Nucleus accumbens (tissue), 56 donors: ENCODE measurements at regions not wholly inside any gene's neighbourhood (a gene's known extent, or its start where the extent isn't known, plus 50 kb on each side); places are given as distances from the start of the nearest gene placed in this dataset.

Experiments
- DNase-seq, 56 donors: peaks; one replicate each; lab custom pipeline; 2025; lab: John Stamatoyannopoulos, UW

- DNase-seq: no peak
These were observed 209.4 kb downstream of the DTWD2 start for GRCh38 chr5:118778941-118779340.

- no peak for DNase-seq
These were observed 211.1 kb downstream of the DTWD2 start for GRCh38 chr5:118777189-118777736.

- DNase-seq: no peak
These were observed 211.6 kb downstream of the DTWD2 start for GRCh38 chr5:118776755-118777154.

- DNase-seq: no peak
These were observed 212.4 kb downstream of the DTWD2 start for GRCh38 chr5:118775790-118776499.

- DNase-seq: no peak
These were observed 219.7 kb downstream of the DTWD2 start for GRCh38 chr5:118768607-118769175.

GRCh38 chr5:118762291-118762690 lies 226.1 kb downstream of the DTWD2 start:
- DNase-seq: no peak

GRCh38 chr5:118761814-118762213 lies 226.5 kb downstream of the DTWD2 start:
- no peak for DNase-seq

GRCh38 chr5:118752969-118753368 lies 235.4 kb downstream of the DTWD2 start:
- DNase-seq: no peak

- no peak for DNase-seq
These were observed 252.0 kb downstream of the DTWD2 start for GRCh38 chr5:118736396-118736795.

- DNase-seq: no peak
These were observed 255.0 kb downstream of the DTWD2 start for GRCh38 chr5:118733394-118733793.

GRCh38 chr5:118728191-118728590 lies 260.2 kb downstream of the DTWD2 start:
- DNase-seq: no peak

- DNase-seq: no peak
These were observed 261.5 kb downstream of the DTWD2 start for GRCh38 chr5:118726891-118727290.

- DNase-seq: no peak
These were observed 265.4 kb downstream of the DTWD2 start for GRCh38 chr5:118723021-118723338.

GRCh38 chr5:118722122-118723020 lies 266.0 kb downstream of the DTWD2 start:
- DNase-seq: no peak

- DNase-seq: no peak
These were observed 276.6 kb downstream of the DTWD2 start for GRCh38 chr5:118711727-118712126.

- DNase-seq: no peak
These were observed 282.2 kb downstream of the DTWD2 start for GRCh38 chr5:118705959-118706667.

GRCh38 chr5:118703241-118703640 lies 285.1 kb downstream of the DTWD2 start:
- DNase-seq: no peak

GRCh38 chr5:118701791-118702190 lies 286.6 kb downstream of the DTWD2 start:
- peak in 1 of 56 donors; percentile 9 for DNase-seq

- no peak for DNase-seq
These were observed 287.8 kb downstream of the DTWD2 start for GRCh38 chr5:118700510-118700909.

GRCh38 chr5:118698774-118699173 lies 289.6 kb downstream of the DTWD2 start:
- no peak for DNase-seq

- DNase-seq: no peak
These were observed 292.3 kb downstream of the DTWD2 start for GRCh38 chr5:118696076-118696475.
